Loucy (cell line): ENCODE measurements at regions not wholly inside any gene's neighbourhood (a gene's known extent, or its start where the extent isn't known, plus 50 kb on each side); places are given as distances from the start of the nearest gene placed in this dataset.

Experiments
- EZH2phosphoT487 ChIP-seq: fragments of 200-600 bp; IDR thresholded peaks from 2 replicates; pipeline ENCODE4 v1.6.1; 2018; ENCODE audit warnings: antibody characterized with exemption, mild to moderate bottlenecking, moderate library complexity, borderline replicate concordance
- TF ChIP-seq, protein P1 (sequence below): fragments of 200-600 bp; sonication (generic); conservative IDR thresholded peaks from 2 replicates; pipeline ENCODE4 v1.5.1; 2014; ENCODE audit warnings: mild to moderate bottlenecking, antibody characterized with exemption, low read length

DNA sequence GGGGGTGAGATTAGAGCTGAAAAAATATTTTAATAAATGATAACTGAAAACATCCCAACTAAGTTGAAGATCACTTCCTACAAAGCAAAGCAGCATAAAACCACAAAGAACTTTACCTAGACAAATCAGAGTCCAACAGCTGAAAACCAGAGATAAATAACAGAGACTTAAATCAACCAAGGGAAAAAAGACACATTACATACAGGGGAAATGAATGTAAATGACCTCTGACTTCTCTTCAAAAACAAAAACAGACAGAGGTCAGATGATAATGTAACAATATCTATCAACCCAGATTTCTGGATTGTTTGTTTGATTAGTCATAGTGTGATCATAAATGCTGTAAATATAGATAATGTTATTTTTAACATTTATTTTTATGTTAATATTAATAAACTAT, 782.8 kb downstream of the TFAP2A start:
- TF ChIP-seq, protein P1, sequence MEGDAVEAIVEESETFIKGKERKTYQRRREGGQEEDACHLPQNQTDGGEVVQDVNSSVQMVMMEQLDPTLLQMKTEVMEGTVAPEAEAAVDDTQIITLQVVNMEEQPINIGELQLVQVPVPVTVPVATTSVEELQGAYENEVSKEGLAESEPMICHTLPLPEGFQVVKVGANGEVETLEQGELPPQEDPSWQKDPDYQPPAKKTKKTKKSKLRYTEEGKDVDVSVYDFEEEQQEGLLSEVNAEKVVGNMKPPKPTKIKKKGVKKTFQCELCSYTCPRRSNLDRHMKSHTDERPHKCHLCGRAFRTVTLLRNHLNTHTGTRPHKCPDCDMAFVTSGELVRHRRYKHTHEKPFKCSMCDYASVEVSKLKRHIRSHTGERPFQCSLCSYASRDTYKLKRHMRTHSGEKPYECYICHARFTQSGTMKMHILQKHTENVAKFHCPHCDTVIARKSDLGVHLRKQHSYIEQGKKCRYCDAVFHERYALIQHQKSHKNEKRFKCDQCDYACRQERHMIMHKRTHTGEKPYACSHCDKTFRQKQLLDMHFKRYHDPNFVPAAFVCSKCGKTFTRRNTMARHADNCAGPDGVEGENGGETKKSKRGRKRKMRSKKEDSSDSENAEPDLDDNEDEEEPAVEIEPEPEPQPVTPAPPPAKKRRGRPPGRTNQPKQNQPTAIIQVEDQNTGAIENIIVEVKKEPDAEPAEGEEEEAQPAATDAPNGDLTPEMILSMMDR, result no peak
- TF ChIP-seq EZH2phosphoT487, result no peak
